CD4-positive, CD25-positive, alpha-beta regulatory T cell (primary cell): ENCODE measurements at regions not wholly inside any gene's neighbourhood (a gene's known extent, or its start where the extent isn't known, plus 50 kb on each side); places are given as distances from the start of the nearest gene placed in this dataset.

Experiments used
- ATAC-seq, 2 donors: fragments of 150-1000 bp; cut with Tn5 transposase; one replicate each; pipeline ENCODE4 v1.10.0; 2021; ENCODE audit warnings: low read depth in 2 of 2, moderate number of reproducible peaks in 2 of 2, moderate library complexity in 1 of 2
- DNase-seq, 3 donors: peaks; one replicate each; pipeline versions ENCODE4 v3.0.0 to v3.0.0-alpha.2; 2012 to 2022; ENCODE audit warnings: mixed read lengths in 1 of 3
- H3K27ac ChIP-seq: one replicate; pipeline ENCODE4 v1.7.0; 2013; ENCODE audit warnings: mild to moderate bottlenecking, low read length; ENCODE audit not compliant: insufficient read depth, poor library complexity, severe bottlenecking
- H3K27me3 ChIP-seq: one replicate; pipeline ENCODE4 v1.7.0; 2013; ENCODE audit warnings: low read length; ENCODE audit not compliant: control insufficient read depth, insufficient read depth
- H3K36me3 ChIP-seq: one replicate; pipeline ENCODE4 v1.7.0; 2013; ENCODE audit warnings: mild to moderate bottlenecking, low read length, moderate library complexity; ENCODE audit not compliant: control insufficient read depth, insufficient read depth
- H3K4me1 ChIP-seq: 2 replicates; pipeline ENCODE4 v1.7.0; 2013; ENCODE audit warnings: mild to moderate bottlenecking, low read length; ENCODE audit not compliant: insufficient read depth, control insufficient read depth, poor library complexity, severe bottlenecking
- H3K4me3 ChIP-seq: one replicate; pipeline ENCODE4 v1.7.0; 2013; ENCODE audit warnings: low read depth, mild to moderate bottlenecking, low read length, moderate library complexity
- H3K9me3 ChIP-seq, 2 experiments: 1 replicate in 1 of 2; 2 replicates in 1 of 2; pipeline ENCODE4 v1.7.0; 2013; ENCODE audit warnings: low read length in 2 of 2, mild to moderate bottlenecking in 1 of 2, moderate library complexity in 1 of 2; ENCODE audit not compliant: control insufficient read depth in 2 of 2
- H3K27ac Mint-ChIP-seq, 3 donors: one replicate each; pipeline ENCODE4 v1.8.0; 2020 to 2022; ENCODE audit warnings: mild to moderate bottlenecking in 3 of 3, mixed read lengths in 3 of 3, moderate library complexity in 2 of 3
- H3K27me3 Mint-ChIP-seq: one replicate; pipeline ENCODE4 v1.8.0; 2022; ENCODE audit warnings: mild to moderate bottlenecking, mixed read lengths
- H3K36me3 Mint-ChIP-seq: one replicate; pipeline ENCODE4 v1.8.0; 2020; ENCODE audit warnings: mixed read lengths
- H3K4me1 Mint-ChIP-seq, 4 donors: one replicate each; pipeline ENCODE4 v1.8.0; 2020 to 2022; ENCODE audit warnings: mixed read lengths in 4 of 4, mild to moderate bottlenecking in 1 of 4
- H3K4me3 Mint-ChIP-seq, 4 donors: one replicate each; pipeline ENCODE4 v1.8.0; 2020 to 2022; ENCODE audit warnings: mild to moderate bottlenecking in 4 of 4, mixed read lengths in 4 of 4, moderate library complexity in 3 of 4
- H3K9me3 Mint-ChIP-seq, 7 donors: one replicate each; pipeline ENCODE4 v1.8.0; 2020 to 2022; ENCODE audit warnings: mixed read lengths in 7 of 7, mild to moderate bottlenecking in 3 of 7, moderate library complexity in 2 of 7

DNA sequence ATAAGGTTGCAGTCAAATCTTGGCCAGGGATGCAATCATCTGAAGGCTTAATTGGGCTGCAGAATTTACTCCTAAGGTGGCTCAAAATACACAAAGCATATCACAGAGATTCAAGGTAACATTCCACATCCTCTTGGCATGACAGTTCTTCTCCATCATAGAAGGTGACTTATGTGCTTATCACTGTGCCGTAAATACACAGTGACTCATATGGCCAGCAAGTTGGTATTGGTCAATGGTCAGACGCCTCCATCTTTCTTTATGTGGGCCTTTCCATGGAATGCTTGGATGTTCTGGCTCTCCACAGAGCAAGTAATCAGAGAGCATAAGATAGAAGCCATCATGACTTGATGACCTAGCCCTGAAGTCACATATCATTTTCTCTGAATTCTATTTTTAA lies 168.8 kb upstream of the ST8SIA2 start:
- H3K4me1 Mint-ChIP-seq, result no peaks in the 10 kb centered on the region
- no peak overlapping the region for H3K27ac ChIP-seq
- DNase-seq (no peak), ATAC-seq (no peak)
- no peaks in the 10 kb centered on the region for H3K4me1 ChIP-seq
- no peaks in the 10 kb centered on the region for H3K36me3 Mint-ChIP-seq
- H3K4me3 Mint-ChIP-seq, result no peak overlapping the region
- H3K27me3 Mint-ChIP-seq, result peaks cover 12% of the 10 kb centered on the region
- no peak overlapping the region for H3K27ac Mint-ChIP-seq
- no peak overlapping the region for H3K4me3 ChIP-seq
- no peaks in the 10 kb centered on the region for H3K9me3 ChIP-seq
- H3K27me3 ChIP-seq, result peaks cover 9% of the 10 kb centered on the region
- H3K9me3 Mint-ChIP-seq, result peaks cover 0 to 3% (median 2%) of the 10 kb centered on the region in 7 donors
- H3K36me3 ChIP-seq, result no peaks in the 10 kb centered on the region

DNA sequence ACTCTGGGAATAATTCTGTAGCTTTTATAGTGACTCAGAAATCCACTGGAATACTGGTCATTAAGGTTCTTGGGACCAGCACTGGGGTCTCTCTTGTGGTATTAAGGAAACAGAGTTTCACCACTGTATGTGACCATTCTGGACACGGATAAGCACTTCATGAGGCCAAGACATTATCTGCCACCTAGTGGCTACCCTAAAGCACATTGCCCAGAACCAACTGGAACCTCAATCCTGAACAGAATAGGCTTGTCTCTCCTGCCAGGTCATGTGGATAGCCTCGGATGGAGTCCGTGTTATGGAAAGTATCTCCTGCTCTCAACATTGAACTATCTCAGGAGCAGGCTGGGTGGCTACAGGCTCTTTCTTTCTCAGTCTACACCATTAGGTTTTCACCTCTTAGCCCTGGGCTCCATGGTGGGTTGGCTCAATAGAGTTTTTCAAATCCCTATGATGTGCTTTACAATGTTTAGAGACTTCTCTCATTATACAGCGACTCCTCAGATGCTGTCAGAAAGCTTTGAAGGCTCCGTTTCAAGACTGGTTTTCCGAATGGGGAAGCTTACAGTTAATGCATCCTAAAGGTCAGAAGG lies 167.6 kb upstream of the ST8SIA2 start:
- H3K27ac ChIP-seq, result no peak overlapping the region
- H3K4me3 Mint-ChIP-seq, result no peak overlapping the region
- H3K9me3 ChIP-seq, result no peaks in the 10 kb centered on the region
- no peaks in the 10 kb centered on the region for H3K4me1 ChIP-seq
- DNase-seq (peak in 2 of 3 donors; percentile 1 to 9), ATAC-seq (no peak)
- no peaks in the 10 kb centered on the region for H3K36me3 Mint-ChIP-seq
- peaks cover 9% of the 10 kb centered on the region for H3K27me3 ChIP-seq
- no peak overlapping the region for H3K27ac Mint-ChIP-seq
- peaks cover 0 to 3% (median 1%) of the 10 kb centered on the region in 7 donors for H3K9me3 Mint-ChIP-seq
- no peaks in the 10 kb centered on the region for H3K4me1 Mint-ChIP-seq
- no peak overlapping the region for H3K4me3 ChIP-seq
- H3K36me3 ChIP-seq, result no peaks in the 10 kb centered on the region
- peaks cover 18% of the 10 kb centered on the region for H3K27me3 Mint-ChIP-seq

DNA sequence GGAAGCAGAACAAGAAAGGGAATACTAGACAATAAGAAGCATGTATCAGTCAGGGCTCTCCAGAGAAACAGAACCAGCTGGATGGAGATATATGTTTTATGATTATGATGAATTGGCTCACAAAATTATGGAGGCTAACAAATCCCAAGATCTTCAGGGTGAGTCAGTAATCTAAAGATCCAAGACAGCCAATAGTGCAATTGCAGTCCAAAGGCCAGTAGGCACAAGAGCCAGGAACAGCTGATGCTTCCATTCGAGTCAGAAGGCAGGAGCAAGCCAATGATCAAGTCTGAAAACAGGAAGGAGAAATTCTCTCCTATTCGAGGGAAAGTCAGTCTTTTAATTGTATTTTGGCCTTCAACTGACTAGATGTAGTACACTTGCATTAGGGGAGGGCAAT lies 164.9 kb upstream of the ST8SIA2 start:
- peaks cover 10% of the 10 kb centered on the region for H3K27me3 ChIP-seq
- H3K36me3 Mint-ChIP-seq, result no peaks in the 10 kb centered on the region
- no peak overlapping the region for H3K27ac Mint-ChIP-seq
- no peaks in the 10 kb centered on the region for H3K4me1 ChIP-seq
- peaks cover 0 to 5% (median 2%) of the 10 kb centered on the region in 7 donors for H3K9me3 Mint-ChIP-seq
- H3K9me3 ChIP-seq, result no peaks in the 10 kb centered on the region
- H3K4me1 Mint-ChIP-seq, result no peaks in the 10 kb centered on the region
- ATAC-seq (no peak), DNase-seq (no peak)
- no peak overlapping the region for H3K4me3 Mint-ChIP-seq
- H3K27me3 Mint-ChIP-seq, result peaks cover 20% of the 10 kb centered on the region
- H3K36me3 ChIP-seq, result no peaks in the 10 kb centered on the region
- no peak overlapping the region for H3K4me3 ChIP-seq
- no peak overlapping the region for H3K27ac ChIP-seq

DNA sequence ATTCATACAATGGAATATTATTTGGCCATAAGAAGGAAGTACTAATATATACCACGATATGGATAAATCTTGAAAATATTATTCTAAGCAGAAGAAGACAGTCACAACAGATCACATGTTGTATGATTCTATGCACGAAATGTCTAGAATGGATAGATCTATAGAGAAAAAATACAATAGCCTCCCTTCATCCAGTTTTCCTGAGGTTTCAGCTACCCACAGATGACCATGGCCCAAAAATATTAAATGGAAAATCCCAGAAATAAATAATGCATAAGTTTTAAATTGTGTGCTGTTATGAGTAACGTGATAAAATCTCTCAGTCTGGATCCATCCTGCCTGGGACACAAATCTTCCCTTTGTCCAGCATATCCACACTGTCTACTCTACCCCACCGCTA lies 162.2 kb upstream of the ST8SIA2 start:
- Mint-ChIP-seq H3K27me3 (peaks cover 31% of the 10 kb centered on the region), H3K27ac (no peak overlapping the region), H3K9me3 (peaks cover 0 to 10% (median 3%) of the 10 kb centered on the region in 7 donors), H3K4me1 (no peaks in the 10 kb centered on the region), H3K4me3 (no peak overlapping the region), H3K36me3 (no peaks in the 10 kb centered on the region)
- H3K4me1 ChIP-seq, result no peaks in the 10 kb centered on the region
- DNase-seq (no peak), ATAC-seq (no peak)
- no peaks in the 10 kb centered on the region for H3K36me3 ChIP-seq
- peaks cover 10% of the 10 kb centered on the region for H3K27me3 ChIP-seq
- peaks cover 7% of the 10 kb centered on the region in 2 experiments for H3K9me3 ChIP-seq
- no peak overlapping the region for H3K27ac ChIP-seq
- no peak overlapping the region for H3K4me3 ChIP-seq

DNA sequence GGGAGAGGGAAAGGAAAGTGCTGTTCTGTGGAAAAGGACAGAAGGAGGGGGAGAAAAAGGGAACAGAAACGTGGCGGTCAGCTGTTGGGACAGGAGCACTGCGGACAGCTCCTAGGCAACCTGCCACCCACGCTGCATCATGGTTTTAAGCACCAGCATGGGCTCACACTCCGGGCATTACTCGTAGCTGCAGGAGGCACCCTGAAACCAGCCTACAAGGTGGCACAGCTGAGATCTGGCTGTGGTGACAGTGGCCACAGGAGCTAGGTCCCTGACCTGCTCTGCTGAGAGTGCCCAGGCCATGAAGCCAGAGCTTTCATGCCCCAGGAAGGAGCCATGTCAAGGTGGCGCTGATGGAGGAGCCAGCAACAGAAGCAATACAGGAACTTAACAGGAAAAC lies 161.4 kb upstream of the ST8SIA2 start:
- no peak overlapping the region for H3K27ac Mint-ChIP-seq
- Histone ChIP-seq H3K4me1 (no peaks in the 10 kb centered on the region), H3K4me3 (no peak overlapping the region), H3K36me3 (no peaks in the 10 kb centered on the region), H3K27ac (no peak overlapping the region), H3K9me3 (peaks cover 7% of the 10 kb centered on the region in 2 experiments), H3K27me3 (peaks cover 17% of the 10 kb centered on the region)
- no peak overlapping the region for H3K4me3 Mint-ChIP-seq
- H3K27me3 Mint-ChIP-seq, result peaks cover 37% of the 10 kb centered on the region
- H3K9me3 Mint-ChIP-seq, result peaks cover 0 to 13% (median 3%) of the 10 kb centered on the region in 7 donors
- ATAC-seq (no peak), DNase-seq (no peak)
- H3K4me1 Mint-ChIP-seq, result no peaks in the 10 kb centered on the region
- no peaks in the 10 kb centered on the region for H3K36me3 Mint-ChIP-seq

DNA sequence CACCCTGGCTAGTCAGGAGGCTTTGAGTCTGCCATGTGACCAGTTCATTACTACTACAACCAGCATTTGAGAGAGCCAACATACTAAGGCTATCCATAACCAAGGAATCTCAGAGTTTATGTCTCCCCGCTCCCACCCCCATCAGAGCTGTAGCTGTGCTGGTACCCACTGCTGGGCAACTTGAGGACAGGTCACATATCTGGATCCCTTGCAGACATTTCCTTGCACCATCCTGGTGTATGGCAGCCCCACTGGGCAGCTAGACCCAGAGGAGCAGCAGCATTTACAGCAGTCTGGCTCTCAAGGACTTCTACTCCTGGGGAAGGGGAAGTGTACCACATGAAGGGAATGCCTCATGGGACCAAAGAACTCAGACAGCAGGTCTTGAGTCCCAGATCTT lies 160.8 kb upstream of the ST8SIA2 start:
- H3K4me1 ChIP-seq, result no peaks in the 10 kb centered on the region
- Mint-ChIP-seq H3K9me3 (peaks cover 0 to 13% (median 3%) of the 10 kb centered on the region in 7 donors), H3K27ac (no peak overlapping the region), H3K27me3 (peaks cover 38% of the 10 kb centered on the region), H3K4me3 (no peak overlapping the region), H3K4me1 (no peaks in the 10 kb centered on the region), H3K36me3 (no peaks in the 10 kb centered on the region)
- DNase-seq, result no peak
- no peaks in the 10 kb centered on the region for H3K36me3 ChIP-seq
- H3K4me3 ChIP-seq, result no peak overlapping the region
- H3K9me3 ChIP-seq, result peaks cover 7% of the 10 kb centered on the region in 2 experiments
- H3K27me3 ChIP-seq, result peaks cover 17% of the 10 kb centered on the region
- H3K27ac ChIP-seq, result no peak overlapping the region
- ATAC-seq, result no peak

DNA sequence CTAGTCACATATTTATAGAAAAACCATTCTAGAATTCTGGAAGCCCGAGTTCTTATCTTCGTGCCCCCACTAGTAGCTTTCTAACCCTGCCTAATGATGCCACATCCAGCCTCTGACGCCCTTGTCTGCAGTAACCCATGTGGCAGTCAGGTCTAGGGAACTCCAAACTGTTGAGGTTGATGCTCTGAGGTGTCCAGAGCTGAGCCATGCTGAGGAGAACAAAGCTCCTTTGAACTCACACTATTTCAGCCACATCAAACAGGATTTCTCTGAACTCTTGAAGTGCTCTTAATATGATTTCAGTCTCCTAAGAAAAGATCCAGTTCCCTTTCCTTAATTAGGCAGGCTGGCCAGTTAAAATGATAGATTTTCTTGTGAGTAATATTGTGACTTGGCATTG lies 150.5 kb upstream of the ST8SIA2 start:
- peaks cover 3% of the 10 kb centered on the region for H3K36me3 Mint-ChIP-seq
- no peak for DNase-seq
- Histone ChIP-seq H3K27me3 (peaks cover 2% of the 10 kb centered on the region), H3K4me1 (no peaks in the 10 kb centered on the region), H3K27ac (no peak overlapping the region), H3K36me3 (no peaks in the 10 kb centered on the region), H3K4me3 (no peak overlapping the region), H3K9me3 (peaks cover 0 to 2% of the 10 kb centered on the region in 2 experiments)
- no peaks in the 10 kb centered on the region for H3K27me3 Mint-ChIP-seq
- H3K9me3 Mint-ChIP-seq, result peaks cover 0 to 5% (median 2%) of the 10 kb centered on the region in 7 donors
- H3K4me1 Mint-ChIP-seq, result no peaks in the 10 kb centered on the region
- no peak overlapping the region for H3K4me3 Mint-ChIP-seq
- ATAC-seq, result no peak
- peak overlapping the region in 1 of 3 donors; percentile 54 for H3K27ac Mint-ChIP-seq

DNA sequence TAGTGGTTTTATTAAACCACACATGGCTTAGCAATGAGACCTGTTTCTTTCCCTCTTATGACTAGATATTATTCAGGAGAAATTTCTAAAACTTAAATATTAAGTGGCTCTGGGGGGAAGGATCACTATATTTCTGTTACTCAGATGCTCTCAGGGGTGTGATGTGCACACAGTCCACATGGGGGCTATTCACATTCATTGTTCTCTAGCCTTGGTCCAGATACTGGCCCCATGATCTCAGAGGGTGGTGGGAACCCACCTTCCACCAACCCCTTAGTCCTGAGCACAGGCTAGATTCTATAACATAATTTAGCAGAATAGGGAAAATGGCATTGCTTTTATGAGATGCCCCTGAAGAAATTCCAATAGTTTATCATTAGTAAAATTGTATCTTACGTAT lies 149.0 kb upstream of the ST8SIA2 start:
- no peaks in the 10 kb centered on the region for H3K4me1 Mint-ChIP-seq
- DNase-seq, result no peak
- H3K4me3 Mint-ChIP-seq, result peak overlapping the region in 1 of 4 donors; percentile 16
- no peaks in the 10 kb centered on the region for H3K27me3 Mint-ChIP-seq
- Histone ChIP-seq H3K4me1 (no peaks in the 10 kb centered on the region), H3K36me3 (no peaks in the 10 kb centered on the region), H3K27ac (no peak overlapping the region), H3K4me3 (no peak overlapping the region), H3K9me3 (no peaks in the 10 kb centered on the region), H3K27me3 (peaks cover 2% of the 10 kb centered on the region)
- peaks cover 0 to 3% (median 0%) of the 10 kb centered on the region in 7 donors for H3K9me3 Mint-ChIP-seq
- ATAC-seq, result no peak
- no peaks in the 10 kb centered on the region for H3K36me3 Mint-ChIP-seq
- no peak overlapping the region for H3K27ac Mint-ChIP-seq
